ENCODE measurements at regions not wholly inside any gene's neighbourhood (a gene's known extent, or its start where the extent isn't known, plus 50 kb on each side); places are given as distances from the start of the nearest gene placed in this dataset.

GRCh38 chr6:44661221-44662008 is 273.9 kb downstream of the CDC5L start:
- no peaks in the 10 kb centered on the region for H3K36me3 ChIP-seq
- DNase-seq (ENCODE audit: extremely low spot score in 2 of 2), result no peak
- H3K27me3 ChIP-seq, result no peaks in the 10 kb centered on the region
- peaks cover 27% of the 10 kb centered on the region for H3K4me1 ChIP-seq
- H3K9me3 ChIP-seq, result no peaks in the 10 kb centered on the region
- H3K4me3 ChIP-seq, result no peak overlapping the region
- H3K27ac ChIP-seq, result no peak overlapping the region
- peak in 1 of 2 donors; percentile 42 for TF ChIP-seq POLR2AphosphoS5 (IDR thresholded peaks at IDR 0.05; ENCODE audit: insufficient read depth in 1 of 2, low read depth in 1 of 2)
- TF ChIP-seq POLR2A (IDR thresholded peaks at IDR 0.05), result no peak
- intact Hi-C loops (cut with DNase I), result no loop called here

- no peak for DNase-seq (ENCODE audit: extremely low spot score in 2 of 2)
- no peak for TF ChIP-seq POLR2AphosphoS5 (IDR thresholded peaks at IDR 0.05; ENCODE audit: insufficient read depth in 1 of 2, low read depth in 1 of 2)
- no peak for TF ChIP-seq POLR2A (IDR thresholded peaks at IDR 0.05)
- TF ChIP-seq CTCF (IDR thresholded peaks at IDR 0.05), result no peak
- intact Hi-C loops (cut with DNase I), result no loop called here
These were observed 275.1 kb downstream of the CDC5L start for GRCh38 chr6:44662461-44663121.

GRCh38 chr6:44663860-44664634 is 276.5 kb downstream of the CDC5L start:
- no peaks in the 10 kb centered on the region for H3K27me3 ChIP-seq
- H3K4me3 ChIP-seq, result no peak overlapping the region
- intact Hi-C loops (cut with DNase I), result no loop called here
- H3K27ac ChIP-seq, result no peak overlapping the region
- H3K9me3 ChIP-seq, result no peaks in the 10 kb centered on the region
- no peak for DNase-seq (ENCODE audit: extremely low spot score in 2 of 2)
- no peak for TF ChIP-seq POLR2A (IDR thresholded peaks at IDR 0.05)
- TF ChIP-seq POLR2AphosphoS5 (IDR thresholded peaks at IDR 0.05; ENCODE audit: insufficient read depth in 1 of 2, low read depth in 1 of 2), result no peak
- TF ChIP-seq CTCF (IDR thresholded peaks at IDR 0.05), result no peak
- no peaks in the 10 kb centered on the region for H3K36me3 ChIP-seq
- H3K4me1 ChIP-seq, result peaks cover 35% of the 10 kb centered on the region

More at GRCh38 chr6:44662461-44663121, 275.1 kb downstream of the CDC5L start:
- H3K36me3 ChIP-seq, result no peaks in the 10 kb centered on the region
- no peak overlapping the region for H3K4me3 ChIP-seq
- H3K27me3 ChIP-seq, result no peaks in the 10 kb centered on the region
- no peak overlapping the region for H3K27ac ChIP-seq
- peaks cover 35% of the 10 kb centered on the region for H3K4me1 ChIP-seq
- H3K9me3 ChIP-seq, result no peaks in the 10 kb centered on the region

GRCh38 chr6:44664716-44665115 is 277.2 kb downstream of the CDC5L start:
- intact Hi-C loops (cut with DNase I), result no loop called here
- no peak for DNase-seq (ENCODE audit: extremely low spot score in 2 of 2)

More at GRCh38 chr6:44664716-44665115, 277.2 kb downstream of the CDC5L start:
- TF ChIP-seq POLR2A (IDR thresholded peaks at IDR 0.05) (no peak), CTCF (IDR thresholded peaks at IDR 0.05) (no peak), POLR2AphosphoS5 (IDR thresholded peaks at IDR 0.05; ENCODE audit: insufficient read depth in 1 of 2, low read depth in 1 of 2) (no peak)
- Histone ChIP-seq H3K27me3 (no peaks in the 10 kb centered on the region), H3K4me1 (peaks cover 35% of the 10 kb centered on the region), H3K36me3 (no peaks in the 10 kb centered on the region), H3K9me3 (no peaks in the 10 kb centered on the region), H3K4me3 (no peak overlapping the region), H3K27ac (no peak overlapping the region)

Data from vagina (tissue), 2 donors.